K562 (cell line): ENCODE measurements at regions not wholly inside any gene's neighbourhood (a gene's known extent, or its start where the extent isn't known, plus 50 kb on each side); places are given as distances from the start of the nearest gene placed in this dataset.

ENCODE experiments used
- CTCF ChIP-seq, 3 experiments: IDR thresholded peaks in 2 of 3; conservative IDR thresholded peaks in 1 of 3; 2 replicates each; pipeline ENCODE4 v1.5.1; 2011 to 2012; ENCODE audit warnings: low read length in 3 of 3, mild to moderate bottlenecking in 3 of 3, control low read depth in 2 of 3, improper control_type of control experiment in 1 of 3, inconsistent platforms in 1 of 3, low read depth in 1 of 3, mixed read lengths in 1 of 3, moderate library complexity in 1 of 3; ENCODE audit not compliant: insufficient read depth in 2 of 3
- HDGF ChIP-seq: fragments of 450-650 bp; IDR thresholded peaks from 2 replicates; pipeline ENCODE4 v1.6.1; 2016
- HNRNPUL1 ChIP-seq: fragments of 200-400 bp; formaldehyde crosslinking; IDR thresholded peaks from 2 replicates; pipeline ENCODE4 v1.6.1; 2017; ENCODE audit warnings: low read length
- KLF10 ChIP-seq: fragments of 250-450 bp; sonication (Bioruptor Pico); IDR thresholded peaks from 2 replicates; pipeline ENCODE4 v1.6.1; 2021; ENCODE audit warnings: matching md5 sums
- RBM22 ChIP-seq: fragments of 200-400 bp; formaldehyde crosslinking; IDR thresholded peaks from 2 replicates; pipeline ENCODE4 v1.6.1; 2018; ENCODE audit warnings: low read length, low read depth; ENCODE audit not compliant: poor library complexity, severe bottlenecking
- ZKSCAN1 ChIP-seq: fragments of 150-350 bp; IDR thresholded peaks from 2 replicates; pipeline ENCODE4 v1.6.1; 2016; ENCODE audit warnings: low read depth, low read length

- TF ChIP-seq HNRNPUL1 (no peak), ZKSCAN1 (no peak), KLF10 (CRISPR knock-in tag) (no peak), HDGF (no peak), CTCF (IDR thresholded peaks at IDR 0.05 in 2 of 3, conservative IDR thresholded peaks at IDR 0.05 in 1 of 3; ENCODE audit: insufficient read depth in 2 of 3, low read depth in 1 of 3, low read length in 3 of 3) (no peak), RBM22 (no peak)
These were observed 127.1 kb upstream of the THSD7A start for GRCh38 chr7:11959121-11959520.
